Inferior parietal cortex (tissue), 1 donor: ENCODE measurements at regions not wholly inside any gene's neighbourhood (a gene's known extent, or its start where the extent isn't known, plus 50 kb on each side); places are given as distances from the start of the nearest gene placed in this dataset.

Source experiments
- DNase-seq: peaks from one replicate; pipeline ENCODE4 v3.0.0-alpha.2; 2016; ENCODE audit errors: extremely low spot score

DNA sequence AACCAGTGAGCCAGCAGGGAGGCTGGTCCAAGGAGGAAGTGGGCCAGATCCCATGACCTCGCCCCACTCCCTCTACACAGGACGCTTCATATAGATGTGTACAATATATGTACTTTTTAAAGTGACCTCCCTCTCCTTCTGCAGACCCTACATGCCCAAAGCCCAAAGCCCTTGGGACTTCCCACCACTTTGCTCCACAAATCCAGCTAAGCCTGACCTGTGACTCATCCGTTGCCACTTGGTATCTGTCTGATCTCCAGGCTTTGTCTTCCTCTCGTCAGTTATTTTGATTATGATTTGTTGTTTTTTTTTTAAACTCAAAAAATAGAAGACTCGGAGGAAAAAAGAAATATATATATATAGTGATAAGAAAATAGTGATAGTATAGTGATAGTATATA is 470.8 kb downstream of the KCNJ3 start:
- no peak for DNase-seq

DNA sequence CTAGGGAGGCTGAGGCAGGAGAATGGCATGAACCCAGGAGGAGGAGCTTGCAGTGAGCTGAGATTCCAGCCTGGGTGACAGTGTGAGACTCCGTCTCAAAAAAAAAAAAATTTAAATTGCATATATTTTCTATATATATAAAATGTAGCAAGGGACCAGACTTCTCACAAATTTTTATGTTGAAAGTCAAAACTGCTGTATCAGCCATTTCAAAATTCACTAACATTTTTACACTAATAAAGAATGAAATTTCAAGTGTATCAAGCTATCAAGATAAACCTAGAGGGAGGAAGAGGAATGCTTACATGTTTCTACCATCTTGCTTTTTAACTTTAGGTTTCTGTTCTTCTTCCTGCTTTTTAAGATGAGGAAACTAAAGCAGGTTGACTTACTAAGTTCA is 464.0 kb downstream of the KCNJ3 start:
- no peak for DNase-seq

GRCh38 chr2:155161314-155161713 is 462.8 kb downstream of the KCNJ3 start:
- no peak for DNase-seq

- no peak for DNase-seq
These were observed 459.2 kb downstream of the KCNJ3 start for GRCh38 chr2:155157711-155158110.

GRCh38 chr2:155157065-155157464 is 458.6 kb downstream of the KCNJ3 start:
- DNase-seq, result no peak

DNA sequence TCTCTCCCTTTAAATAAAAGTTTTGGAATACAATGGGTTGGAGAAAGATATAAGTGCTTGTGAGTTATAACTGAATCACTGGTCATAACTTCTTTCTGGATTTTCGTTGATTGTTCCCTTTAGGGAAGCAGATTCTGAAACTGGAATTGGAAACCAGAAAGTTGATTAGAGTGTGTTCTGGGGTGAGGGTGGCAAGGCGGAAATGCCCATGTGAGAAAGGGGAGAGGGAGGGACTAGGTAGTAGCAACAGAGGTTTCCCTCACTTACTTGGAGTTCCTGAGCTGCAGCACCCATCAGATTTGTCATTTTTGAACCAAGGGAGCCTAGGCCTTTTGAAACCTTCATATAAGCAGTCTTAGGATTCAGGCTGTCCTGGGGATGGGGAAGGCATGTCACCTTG is 453.4 kb downstream of the KCNJ3 start:
- no peak for DNase-seq

DNA sequence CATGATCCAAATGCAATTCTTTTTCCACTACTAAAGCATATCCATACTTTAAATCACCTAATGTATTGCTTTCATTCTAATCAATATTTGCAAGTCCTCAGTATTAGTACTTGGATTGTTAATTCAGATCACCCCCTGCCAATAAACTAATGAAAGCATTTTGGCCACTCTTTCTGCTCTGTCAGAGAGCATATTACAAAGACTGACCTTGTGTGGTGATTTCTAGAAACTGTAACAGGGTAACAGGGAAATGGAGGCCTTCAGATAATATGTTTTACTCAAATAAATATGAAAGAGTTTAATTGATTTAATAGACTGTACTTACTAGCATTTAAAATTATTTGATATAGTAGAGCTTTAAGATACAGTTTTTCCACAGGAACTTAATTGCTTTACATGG is 453.0 kb downstream of the KCNJ3 start:
- no peak for DNase-seq

GRCh38 chr2:155145758-155146229 is 447.3 kb downstream of the KCNJ3 start:
- no peak for DNase-seq

DNA sequence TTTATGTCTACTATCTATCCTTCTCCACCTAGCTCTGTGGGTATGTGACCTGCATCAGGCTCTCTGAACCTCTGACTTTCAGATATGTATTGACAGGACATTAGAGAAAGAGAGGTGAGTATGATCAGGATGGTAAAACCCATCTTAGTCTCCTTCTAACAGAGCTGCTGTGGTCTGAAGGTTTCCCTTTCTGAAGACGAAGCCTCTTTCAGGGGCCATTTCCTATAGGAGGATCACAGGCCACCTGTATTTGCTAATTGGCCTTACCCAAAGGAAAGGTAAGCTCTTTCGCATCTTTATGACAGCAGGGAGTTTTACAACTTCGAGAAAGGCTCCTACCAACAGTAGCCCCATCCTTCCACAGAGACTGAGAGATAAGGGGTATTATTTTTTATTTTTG is 442.9 kb downstream of the KCNJ3 start:
- no peak for DNase-seq

DNA sequence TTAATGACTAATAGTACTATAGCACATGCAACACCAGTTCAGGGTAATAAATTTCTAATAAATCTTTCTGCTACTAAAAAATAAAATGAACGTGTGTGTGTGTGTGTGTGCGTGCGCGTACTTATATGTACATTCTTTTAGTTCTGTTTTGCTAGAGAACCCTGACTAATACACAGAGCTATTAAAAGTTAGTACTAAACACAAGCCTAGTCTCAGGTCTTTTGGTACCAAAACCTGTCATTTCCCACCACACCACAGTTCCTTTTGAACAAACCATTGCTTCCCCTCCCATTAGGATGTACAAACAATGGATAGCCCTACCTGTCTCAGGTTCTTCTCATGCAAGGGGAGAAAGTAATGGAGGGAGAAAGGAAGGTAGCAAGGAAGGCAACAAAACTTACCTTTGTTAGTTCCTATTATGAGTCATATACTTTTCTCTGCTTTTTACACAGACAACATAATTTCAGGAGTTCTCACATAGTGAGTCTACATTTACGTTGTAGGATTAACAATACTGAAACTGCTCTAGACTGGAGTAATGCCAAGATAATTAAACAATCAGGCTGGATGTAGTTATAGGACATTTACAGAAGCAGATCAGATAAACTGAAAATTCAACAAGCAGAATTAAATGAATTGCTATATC is 427.2 kb downstream of the KCNJ3 start:
- no peak for DNase-seq

GRCh38 chr2:155115846-155116245 is 417.4 kb downstream of the KCNJ3 start:
- no peak for DNase-seq

- no peak for DNase-seq
These were observed 412.6 kb downstream of the KCNJ3 start for GRCh38 chr2:155111070-155111469.

DNA sequence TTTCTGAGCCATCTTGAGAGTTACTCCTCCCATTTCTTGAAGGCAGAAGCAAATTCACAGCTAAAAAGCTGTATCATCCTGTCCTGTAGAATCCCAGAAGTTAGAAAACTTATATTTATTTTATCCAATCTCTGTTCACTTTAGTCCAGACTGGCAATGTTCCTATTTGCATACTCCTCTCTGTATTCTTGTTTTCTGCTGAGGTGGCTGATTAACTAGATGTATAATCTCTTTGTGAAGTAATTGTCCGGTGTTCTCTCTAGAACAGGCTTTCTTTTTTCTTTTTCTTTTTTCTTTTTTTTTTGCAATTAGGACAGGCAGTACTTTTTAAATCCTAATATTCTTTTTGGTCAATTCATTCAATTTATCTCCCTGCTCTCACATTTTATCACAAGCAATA is 411.0 kb downstream of the KCNJ3 start:
- no peak for DNase-seq

- DNase-seq, result no peak
These were observed 401.8 kb downstream of the KCNJ3 start for GRCh38 chr2:155100261-155100660.

DNA sequence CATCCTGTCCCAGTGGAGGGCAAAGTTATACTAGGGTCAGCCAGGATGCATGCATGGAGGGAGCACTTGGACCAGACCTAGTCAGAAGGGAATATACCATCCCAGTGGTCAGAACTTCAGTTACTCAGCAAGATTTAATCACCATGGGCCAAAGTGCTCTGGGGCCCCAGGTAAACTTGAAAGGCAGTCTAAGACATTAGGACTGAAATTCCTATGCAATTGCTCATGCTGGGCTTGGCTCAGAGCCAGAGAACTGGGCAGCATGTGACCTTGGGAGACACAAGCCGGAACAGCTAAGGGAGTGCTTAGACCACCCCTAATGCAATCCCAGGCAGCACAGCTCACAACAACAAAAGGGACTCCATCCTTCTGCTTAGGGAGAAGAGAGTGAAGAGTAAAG is 401.3 kb downstream of the KCNJ3 start:
- no peak for DNase-seq

DNA sequence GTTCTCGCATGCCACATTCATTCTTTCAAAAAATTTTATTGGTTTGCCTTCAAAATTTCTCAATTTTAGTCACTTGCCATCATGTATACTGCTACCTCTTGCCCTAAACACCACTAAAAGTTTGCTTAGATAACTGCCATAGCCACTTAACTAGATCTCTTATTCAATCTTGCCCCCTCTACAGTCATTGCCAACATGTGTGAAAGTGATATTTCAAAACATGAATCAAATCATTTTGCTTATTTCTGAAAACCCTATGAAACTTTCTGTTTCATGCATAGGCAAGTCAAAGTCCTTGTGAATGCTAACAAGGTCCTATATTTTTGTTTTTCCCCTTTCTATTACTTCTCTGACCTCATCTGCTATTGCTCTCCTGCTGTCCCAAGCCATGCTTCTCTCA is 397.1 kb downstream of the KCNJ3 start:
- no peak for DNase-seq

DNA sequence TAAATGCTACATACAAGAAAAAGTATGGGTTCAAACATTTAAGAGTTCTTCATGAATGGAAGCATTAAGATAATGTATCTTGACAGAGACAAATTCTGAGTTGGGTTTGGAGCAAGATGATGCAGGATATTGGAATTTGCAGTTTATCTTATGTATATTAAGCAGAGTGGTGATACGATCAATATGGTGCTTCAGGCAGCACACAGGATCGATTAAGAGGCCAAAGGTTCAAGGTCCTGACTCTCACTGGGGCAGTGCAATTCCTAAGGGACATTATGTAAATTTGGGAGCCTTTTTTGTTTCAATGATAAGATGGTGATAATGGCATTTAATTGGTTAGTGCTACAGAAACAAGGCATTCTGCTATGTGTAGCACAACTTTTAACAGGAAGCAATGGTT is 381.9 kb downstream of the KCNJ3 start:
- DNase-seq, result no peak

DNA sequence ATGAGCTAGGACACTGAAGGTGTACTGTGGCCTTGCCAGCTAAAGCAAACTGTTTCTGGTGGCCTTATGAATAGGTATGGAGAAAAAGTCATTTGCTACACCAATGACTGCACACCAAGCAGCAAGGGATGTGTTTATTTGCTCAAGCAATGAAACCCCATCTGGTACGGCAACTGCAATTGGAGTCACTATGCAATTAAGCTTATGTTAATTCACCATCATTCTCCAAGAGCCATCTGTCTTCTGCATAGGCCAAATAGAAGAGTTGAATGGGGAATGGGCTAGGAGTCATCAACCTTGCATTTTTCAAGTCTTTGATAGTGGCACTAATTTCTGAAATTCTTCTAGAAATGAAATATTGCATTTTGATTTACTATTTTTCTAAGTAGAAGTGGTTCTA is 372.0 kb downstream of the KCNJ3 start:
- DNase-seq, result no peak

DNA sequence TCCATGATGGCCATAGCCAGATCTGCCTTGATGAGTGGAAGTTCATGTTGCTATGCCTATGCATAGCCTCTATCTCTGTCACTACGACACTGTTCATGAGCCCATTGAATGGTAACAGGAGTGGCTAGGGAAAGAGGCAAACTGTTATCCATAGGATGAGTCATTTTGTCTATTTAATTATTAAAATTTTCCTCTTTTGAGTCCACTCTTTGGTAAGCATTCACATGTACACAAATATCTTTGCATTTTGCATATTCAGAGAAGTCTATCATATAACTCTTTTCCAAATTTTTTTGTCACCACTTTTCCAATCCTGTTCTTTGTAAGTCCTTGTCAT is 364.4 kb downstream of the KCNJ3 start:
- DNase-seq, result no peak

DNA sequence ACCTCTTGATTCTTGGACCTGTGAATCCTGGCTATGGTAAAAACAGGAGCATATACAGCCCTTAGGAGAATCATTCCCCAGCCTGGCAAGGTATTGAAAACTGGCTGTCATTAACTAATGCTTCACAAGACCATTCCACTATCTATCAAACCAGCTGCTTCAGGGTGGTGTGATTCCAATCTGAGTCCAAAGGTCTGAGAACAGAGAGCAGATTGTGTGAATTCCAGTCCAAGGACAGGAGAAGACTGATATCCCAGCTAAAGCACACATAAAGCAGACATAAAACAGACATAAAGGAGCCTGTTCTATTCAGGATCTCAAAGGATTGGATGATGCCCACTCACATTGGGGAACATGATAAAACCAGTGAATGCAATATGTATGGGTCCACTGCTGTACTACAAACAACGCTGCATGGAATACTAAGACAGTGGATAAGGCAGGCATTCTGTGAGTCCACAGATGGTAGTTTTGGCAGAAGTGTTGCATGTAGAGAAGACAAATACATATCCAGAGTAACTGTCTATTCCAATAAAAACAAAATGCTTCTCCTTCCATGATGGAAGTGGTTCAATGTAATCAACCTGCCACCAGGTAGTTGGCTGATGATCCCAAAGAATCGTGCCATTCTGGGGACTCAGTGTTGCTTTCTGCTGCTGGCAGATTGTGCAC is 363.9 kb downstream of the KCNJ3 start:
- no peak for DNase-seq

GRCh38 chr2:155060896-155061295 is 362.4 kb downstream of the KCNJ3 start:
- no peak for DNase-seq

- no peak for DNase-seq
These were observed 356.2 kb downstream of the KCNJ3 start for GRCh38 chr2:155054712-155055111.

DNA sequence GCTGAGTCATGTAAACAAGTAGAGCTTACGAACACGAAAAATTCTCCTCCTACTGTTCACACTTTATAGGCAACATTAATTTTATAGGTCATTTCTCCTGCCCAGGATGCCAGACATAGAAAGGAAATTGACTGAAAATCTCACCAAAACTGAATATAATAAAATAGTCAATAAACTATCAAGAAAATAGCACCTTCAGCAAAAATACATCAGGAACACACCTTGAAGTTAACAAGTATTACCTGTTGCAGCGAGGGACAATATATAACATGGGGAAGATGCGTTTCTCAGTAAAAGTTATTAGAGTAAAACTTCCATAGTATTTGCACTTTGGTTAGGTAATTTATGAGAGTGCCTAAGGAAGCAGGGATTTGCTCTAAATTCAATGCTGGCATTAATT is 344.6 kb downstream of the KCNJ3 start:
- DNase-seq, result no peak

- DNase-seq, result no peak
These were observed 336.8 kb downstream of the KCNJ3 start for GRCh38 chr2:155035308-155035707.
